Activated CD8-positive, alpha-beta memory T cell treated with anti-CD3 and anti-CD28 coated beads for 48 hours (primary cell): ENCODE measurements at regions not wholly inside any gene's neighbourhood (a gene's known extent, or its start where the extent isn't known, plus 50 kb on each side); places are given as distances from the start of the nearest gene placed in this dataset.

ENCODE experiments used
- DNase-seq, 3 experiments: peaks; one replicate each; pipeline ENCODE4 v3.0.0-alpha.2; 2020; ENCODE audit warnings: low read depth in 2 of 3, low spot score in 2 of 3

DNA sequence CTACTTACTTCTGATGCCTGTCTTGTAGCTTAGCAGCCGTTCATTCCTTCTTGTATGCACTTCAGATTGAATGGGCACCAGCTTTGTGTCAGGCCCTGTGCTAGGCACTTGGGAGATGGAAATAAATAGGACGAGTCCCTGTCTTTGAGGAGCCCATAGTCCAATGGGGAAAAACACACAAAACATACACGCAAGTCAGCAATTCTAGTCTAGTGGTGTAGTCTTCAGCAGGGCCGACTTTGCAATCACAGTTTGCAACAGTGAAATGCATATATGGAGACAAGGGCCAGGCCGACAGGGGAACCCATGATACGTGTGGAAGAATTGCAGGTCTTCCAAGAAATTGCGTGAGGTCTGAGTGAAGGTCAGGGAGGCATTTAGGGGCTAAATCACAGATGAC, 262.6 kb downstream of the MAF start:
- DNase-seq = no peak

DNA sequence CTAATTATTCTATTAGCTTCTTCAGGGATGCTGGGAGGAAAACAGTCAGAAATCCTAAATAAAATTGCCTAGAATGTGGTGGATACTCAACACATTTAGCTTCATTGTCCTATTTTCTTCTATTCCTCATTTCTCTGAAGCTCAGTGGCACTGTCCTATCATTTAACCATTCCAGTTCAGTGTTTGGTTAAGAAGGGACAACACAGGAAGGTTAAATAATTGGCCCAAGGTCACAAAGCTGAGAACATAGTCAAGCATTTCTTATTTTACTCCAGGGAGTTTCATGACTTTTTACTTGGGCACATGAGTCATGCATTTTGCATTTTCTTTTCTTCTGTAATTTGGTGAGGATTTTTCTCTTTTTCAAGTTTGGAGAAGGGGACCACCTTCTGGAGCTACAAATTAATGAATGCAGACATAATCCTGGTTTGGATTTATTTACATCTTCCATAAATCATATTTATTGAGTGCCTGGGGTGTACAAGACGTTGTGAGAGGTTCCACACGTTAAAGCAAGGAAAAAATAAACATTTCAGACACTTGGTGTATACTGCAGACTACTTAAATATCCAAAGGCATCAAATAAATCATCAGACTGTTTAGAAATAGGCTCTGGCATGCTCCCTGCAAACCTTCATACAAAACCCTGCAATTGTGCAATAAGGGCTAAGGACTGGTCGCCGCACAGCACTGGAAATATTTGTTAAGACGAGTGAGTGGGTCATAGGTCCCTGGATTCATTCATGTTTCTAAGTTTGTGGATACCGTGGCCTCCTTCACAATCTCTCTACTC, 263.9 kb downstream of the MAF start:
- no peak for DNase-seq

DNA sequence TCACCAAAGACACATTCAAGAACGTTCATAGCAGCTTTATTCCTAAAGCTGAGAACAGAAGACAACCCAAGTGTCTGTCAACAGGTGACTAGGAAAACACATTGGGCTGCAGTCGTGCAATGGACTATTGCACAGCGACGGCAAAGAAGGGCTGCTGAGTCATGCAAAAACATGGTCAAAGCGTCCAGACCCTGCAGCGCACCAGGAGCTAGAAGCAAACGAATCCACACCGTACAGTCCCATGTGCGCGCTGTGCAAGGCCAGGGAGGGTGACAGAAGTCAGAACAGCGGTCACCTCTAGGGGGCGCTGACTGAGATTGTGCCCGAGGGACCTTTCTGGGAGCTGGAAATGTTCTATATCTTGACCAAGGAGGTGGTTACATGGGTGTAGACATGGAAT, 266.4 kb downstream of the MAF start:
- peak in 1 of 3 experiments; percentile 22 for DNase-seq

DNA sequence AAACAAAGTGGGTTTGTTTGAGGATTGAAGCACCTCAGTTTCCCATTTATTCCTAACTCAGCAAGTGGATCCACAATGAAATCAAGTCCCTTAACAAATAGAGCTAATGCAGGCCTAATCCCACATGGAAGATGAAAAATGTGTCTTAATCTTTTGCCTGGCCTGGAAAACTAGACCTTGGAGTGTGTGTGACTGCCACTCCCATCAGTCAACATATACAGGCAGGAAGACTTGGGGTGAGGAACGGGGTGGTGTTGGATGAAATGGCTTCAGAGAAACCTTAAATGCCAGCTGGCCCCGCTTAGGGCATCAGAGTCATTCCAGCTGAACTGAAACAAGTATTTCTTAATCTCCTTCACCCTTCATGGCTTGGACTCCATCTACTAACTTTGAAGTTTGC, 269.5 kb downstream of the MAF start:
- DNase-seq = no peak

DNA sequence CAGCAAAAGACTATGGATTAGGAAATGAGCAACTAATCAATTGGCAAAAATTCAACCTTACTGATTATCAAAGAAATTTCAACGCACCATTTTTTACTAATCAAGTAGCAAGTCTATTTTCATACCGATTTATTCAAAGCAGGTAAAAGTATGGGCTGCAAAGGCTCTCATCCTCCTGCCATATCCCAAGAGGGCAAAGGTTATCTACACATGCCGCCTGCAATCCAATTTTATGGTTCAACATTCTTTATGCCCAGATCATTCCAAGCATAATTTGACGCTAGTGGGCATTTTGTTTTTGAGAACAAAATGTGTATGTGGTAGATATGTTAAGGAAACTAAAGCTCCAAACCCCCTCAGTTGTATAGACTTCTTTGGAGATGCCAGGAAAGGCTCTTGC, 270.6 kb downstream of the MAF start:
- no peak for DNase-seq

DNA sequence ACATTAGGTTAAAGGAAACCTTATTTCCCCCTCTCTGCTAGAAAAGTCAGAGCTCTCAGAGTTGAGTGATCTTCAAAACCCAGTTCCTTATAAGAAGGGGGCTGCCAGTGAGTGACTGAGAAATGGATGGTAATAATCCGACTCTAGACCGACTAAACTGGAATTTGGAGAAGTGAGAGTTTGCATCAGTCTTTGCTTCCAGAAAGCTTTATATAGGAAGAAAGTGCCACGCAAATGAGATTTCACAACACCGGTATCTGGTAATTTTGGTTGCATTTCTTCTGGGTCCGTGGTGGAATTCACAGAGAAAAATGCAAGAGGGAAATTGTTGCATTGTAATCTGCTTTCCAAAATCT, 271.4 kb downstream of the MAF start:
- DNase-seq = no peak

DNA sequence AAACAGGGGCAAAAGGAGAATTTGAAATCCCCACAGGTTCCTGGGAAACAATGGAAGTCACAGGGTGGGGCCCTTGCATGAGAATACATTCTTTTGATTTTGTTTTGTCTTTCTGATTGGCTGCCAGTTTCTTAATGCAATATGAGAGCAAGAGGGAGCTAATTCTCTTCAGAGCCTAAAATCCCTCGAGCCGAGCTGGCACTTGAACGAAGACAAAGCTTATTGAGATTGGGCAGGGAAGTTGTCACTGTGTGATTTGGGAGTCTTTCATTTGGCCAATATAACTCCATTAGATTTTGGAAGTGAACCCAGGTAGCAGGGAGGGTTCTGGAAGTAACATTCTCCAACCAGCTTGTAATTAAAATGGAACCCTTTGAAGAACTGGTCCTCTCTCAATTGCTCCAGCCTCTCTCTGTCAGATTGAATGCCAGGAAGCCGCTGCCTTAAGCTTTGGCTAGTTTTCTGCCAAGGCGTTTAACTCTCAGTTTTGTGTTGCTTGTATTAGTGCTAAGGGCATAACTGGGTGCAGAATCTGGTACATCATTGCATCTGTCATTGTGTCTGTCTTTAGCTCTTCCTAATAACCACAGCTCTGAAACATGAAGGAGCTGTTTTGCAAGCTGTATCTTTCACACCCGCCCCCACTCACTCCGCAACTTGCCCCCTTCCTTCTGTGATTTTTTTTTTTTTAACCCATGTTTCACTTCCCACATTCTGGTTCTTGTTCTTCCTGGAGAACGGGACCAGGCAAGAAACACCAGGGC, 272.0 kb downstream of the MAF start:
- DNase-seq = no peak

DNA sequence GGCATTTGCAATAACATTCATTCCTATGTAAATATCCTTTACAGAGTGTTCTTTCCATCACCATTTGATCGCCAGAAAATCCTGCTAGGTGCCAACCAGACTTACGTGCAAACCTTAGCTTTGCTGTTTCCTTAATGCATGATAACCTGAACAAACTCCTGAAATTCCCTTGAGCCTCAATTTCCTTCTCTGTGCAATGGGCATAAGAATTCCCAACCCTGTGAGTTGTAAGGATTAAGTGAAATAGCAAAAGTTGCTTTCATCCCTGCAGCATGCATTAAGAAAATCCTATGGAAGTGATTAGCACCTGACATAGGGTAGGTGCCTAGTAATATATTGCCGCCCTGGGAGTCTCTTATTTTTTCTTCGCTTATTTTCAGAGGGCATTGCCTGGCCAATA, 272.7 kb downstream of the MAF start:
- no peak for DNase-seq

DNA sequence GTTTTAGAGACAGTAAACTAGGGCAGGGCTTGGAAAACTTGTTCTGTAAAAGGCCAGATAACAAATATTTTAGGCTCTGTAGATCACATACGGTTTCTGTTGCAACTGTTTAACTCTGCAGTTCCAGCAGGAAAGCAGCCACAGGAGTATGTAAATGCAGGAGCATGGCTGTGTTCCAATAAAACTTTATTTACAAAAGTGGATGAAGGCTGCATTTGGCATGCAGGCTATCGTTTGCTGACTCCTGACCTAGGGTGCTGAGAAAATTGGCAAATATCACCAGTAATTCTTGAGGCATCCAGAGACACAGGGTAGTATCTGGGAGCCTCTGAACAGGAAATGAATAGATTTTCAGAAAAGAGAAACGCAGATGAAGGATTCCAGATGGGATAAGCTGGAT, 274.0 kb downstream of the MAF start:
- DNase-seq = no peak

DNA sequence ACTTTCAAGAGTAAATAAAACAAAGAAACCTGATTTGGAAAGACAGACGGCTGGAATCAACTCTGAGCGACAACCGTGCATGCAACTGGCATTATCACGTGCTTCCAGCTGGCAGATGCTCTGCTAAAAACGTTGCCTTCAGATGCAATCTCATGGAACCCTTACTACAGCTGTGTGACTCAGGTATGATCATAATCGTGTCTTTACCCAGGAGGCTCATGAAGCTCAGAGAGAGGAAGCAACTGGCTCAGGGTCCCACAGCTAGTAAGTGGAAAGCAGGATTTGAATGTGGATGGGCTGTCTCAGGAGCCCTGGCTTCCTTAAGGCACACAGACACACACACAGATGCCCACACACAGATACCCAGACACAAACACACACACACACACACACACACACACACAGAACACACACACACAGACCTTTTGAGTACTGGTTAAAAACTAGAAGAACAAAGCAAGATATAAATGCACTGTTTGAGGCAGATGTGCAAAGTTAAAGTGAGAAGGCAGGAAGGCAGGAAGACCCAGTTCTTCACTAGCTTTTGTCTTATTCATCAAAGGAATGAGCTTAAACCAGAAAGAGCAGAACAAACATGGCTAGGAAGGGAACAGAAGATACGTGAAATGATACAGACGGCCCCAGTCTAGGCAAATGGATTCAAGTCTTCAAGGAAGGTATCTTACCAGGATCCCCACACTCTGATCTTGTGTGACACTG, 275.2 kb downstream of the MAF start:
- no peak for DNase-seq

DNA sequence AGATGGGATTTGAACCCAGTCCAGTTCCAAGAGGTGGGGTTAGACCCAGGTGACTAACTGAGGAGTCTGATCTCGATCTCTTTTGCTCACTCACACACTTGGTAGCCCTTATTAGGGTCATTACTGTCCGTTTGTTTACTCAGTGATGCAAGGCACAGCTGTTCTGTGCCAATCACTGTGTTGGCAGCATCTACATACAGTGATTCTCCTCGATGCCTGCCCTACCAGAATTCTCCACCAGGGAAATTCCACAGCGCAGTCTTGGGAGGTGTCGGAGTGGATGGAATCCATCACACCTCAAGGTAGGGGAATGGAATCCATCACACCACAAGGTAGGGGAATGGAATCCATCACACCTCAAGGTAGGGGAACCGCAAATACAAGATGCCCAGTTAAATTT, 279.6 kb downstream of the MAF start:
- DNase-seq = no peak

DNA sequence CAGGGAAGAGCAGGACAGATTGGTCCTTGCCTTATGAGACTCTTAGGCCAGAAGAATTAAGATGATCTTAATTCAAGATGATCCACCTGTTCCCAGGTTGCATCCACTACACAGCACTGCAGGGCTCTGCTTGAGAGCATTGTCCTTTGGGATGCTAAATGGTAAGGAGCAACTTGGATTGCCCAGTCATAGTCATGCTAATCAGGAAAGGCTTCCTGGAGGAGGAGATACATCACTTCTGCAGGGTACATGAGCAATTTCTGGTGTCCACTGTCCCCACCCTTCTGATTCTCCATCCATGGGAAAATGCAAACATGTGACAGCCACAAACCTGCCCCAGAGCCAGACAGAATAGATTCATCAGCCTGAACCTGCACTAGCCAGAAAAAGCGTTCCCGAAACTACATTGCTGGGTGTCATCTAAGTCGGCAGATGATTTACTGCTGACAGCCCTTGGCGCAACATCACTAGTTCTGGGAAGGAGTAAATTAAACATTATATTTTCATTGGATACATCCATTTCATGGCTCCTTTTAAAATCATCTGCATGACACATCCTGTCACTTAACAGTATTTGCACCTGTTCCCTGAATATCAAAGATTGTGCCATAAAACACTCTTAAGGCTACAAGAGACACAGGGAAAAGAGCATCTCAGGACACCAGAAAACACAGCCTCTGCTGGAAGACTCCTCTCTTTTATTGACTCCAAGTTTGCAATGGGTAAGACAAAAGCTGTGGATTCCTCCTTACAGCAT, 282.2 kb downstream of the MAF start:
- DNase-seq = no peak

DNA sequence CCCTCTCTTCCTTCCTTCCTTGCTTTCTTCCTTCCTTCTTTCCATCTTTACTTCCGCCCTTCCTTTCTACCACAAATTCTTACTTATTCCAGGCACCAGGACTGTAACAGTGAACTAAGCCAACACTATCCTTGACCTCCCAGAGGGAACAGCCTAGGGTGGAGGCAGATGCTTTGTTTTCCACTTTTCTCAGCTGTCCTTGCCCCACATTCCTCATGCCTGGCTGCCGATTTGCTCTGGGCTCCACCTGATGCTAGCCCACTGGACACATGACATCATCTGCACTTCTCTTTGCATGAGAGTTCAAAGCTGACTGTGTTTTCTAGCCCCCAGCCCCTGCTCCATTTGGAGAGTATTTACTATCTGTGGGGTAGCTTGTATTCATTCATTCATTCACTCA, 283.0 kb downstream of the MAF start:
- DNase-seq = no peak

DNA sequence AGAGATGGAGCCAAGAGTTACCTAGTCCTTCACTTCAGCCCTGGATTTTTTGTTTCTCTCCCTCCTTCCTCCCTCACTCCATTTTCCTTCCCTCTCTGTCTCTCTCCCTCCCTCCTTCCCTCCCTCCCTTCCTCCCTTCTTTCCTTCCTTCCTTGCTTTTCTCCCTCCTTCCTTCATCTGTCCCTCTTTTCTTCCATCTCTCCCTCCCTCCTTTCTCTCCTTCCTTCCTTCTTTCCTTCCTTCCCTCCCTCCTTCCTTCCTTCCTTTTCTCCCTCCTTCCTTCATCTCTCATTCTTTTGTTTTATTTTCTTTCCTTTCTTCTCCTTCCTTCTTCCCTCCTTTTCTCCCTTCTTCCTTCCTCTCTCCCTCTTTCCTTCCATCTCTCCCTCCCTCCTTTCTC, 283.5 kb downstream of the MAF start:
- no peak for DNase-seq

DNA sequence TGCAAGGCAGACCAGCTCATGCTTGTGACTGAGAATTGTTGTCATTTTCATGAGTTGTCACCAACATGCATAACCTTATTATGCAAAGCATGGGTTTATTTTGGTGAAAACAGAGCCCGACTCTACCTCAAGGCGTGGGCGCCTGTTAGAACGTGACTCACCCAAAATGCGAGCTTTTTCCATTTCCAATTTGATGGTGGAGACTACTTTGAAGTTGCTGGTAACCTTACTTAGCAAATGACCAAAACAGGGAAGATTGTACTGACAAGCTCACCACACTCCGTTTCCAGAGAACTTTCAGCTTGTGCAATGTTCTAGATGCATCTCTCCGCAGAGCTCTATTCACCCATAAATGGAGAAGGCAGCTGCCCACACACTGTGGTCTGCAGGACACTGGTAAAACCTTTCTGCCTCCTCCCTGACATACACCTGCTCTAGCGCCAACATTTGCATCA, 284.5 kb downstream of the MAF start:
- peak; percentile 14 to 52 (median 42) for DNase-seq

DNA sequence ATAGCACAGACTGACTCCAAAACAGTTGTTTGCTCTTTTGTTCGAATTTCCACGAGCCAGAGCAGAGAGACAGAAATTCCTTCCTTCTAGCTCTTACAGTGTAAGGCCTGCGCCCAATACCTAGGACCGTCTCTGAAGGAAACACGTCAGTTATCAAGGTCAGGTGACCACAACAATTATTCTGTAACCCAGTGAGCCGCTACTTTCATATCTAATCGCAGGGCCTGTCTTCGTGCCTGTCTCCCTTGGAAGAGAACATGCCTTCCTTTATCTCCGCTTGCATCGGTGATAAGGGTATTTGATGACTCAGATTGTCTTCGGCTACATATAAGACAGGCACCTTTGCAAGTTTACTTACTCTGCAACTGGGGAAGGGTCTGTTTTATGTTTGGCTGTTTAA, 288.0 kb downstream of the MAF start:
- no peak for DNase-seq

DNA sequence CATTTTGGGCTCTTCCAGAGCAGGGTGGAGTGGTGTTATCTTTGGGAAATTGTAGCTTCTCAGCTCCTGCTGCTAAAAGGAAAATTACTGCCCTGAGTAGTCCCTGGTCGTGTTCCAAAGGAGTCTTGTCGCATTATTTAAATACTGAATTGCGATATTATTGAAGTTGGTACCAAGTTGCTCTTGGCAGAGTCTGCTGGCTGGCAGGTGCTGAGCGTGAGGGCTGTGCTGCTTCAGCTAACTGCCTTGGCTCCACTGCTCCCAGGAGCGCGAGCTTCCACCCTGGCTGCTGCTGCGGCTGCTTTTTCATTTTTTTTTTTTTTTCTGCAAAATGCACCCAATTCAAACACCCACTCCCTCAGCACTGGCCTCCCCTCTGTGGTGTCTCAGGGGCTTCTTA, 289.8 kb downstream of the MAF start:
- DNase-seq = no peak

DNA sequence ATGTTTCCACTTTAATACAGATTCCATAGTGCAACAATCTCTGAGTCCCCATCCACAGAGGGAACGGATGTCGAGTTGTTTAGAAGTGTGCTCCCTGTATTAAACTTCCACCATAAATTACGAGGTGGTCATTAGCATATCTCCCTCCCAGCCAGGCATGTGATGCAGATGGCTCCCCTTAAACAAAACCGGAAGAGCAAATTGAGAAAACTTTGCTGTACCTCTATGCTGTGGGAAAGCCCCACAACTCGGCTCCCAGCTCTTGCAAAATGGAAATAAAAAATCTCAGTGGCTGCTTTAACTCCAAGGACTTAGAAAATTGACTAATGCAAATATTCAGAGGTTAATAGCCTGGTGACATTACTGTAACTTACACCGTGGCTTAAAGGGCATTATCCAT, 290.9 kb downstream of the MAF start:
- no peak for DNase-seq

DNA sequence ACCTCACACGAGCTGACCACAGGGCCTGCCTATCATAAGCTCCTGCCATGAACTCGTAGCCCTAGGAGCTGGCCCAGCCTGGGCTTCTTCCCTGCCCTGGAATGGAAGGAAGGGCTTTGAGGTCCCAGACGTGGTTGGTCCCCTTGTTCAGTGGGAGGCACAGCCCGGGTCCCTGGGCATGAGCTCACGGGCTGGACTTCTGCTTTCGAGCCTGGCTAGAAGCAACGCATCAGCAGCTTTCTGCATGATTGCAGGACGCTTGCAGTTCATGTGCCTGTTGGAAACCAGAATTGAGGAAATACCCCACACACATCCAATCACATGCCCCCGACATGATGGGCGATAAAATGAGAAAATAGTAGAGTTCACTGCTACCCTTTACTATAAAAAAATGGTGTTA, 293.3 kb downstream of the MAF start:
- no peak for DNase-seq

DNA sequence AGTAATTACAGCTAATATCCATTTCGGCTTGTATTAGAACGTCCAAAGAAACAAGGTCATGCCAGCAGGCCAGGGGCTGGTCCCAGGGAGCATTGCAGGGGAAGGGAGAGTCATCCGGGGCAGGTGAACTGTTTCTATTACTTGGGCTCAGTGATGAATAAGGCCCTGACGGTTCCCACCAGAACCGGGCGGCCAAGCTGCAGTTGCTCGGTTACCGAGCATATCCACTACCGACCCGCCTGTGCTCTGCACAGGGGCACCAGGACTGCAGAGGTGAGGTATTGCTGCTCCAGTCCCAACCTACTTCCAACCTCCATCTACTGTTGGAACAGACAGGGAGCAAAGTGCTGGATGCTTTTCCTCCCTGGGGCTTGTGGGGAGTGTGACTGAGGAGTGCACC, 295.5 kb downstream of the MAF start:
- DNase-seq = no peak

DNA sequence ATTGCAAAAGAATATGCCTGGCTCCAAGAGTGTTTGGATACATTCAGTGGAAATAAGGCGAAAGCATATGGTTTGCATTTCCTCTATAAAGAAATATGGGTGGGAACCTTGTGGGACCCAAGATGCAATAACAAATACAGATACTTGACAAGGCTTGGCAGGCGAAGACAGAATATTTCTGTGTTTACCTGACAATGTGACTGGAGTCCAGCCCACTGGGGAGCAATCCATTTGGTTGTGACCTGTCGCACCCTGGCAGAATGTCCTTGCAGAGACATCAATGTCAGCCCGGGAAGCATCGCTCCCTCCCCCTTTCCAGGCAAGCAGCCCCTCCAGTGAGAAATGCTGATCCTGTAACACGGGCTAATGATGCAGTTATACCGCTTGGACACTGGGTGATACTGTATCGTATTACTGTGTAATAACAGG, 296.6 kb downstream of the MAF start:
- no peak for DNase-seq
